Upper lobe of right lung (tissue), 1 donor: ENCODE measurements at regions not wholly inside any gene's neighbourhood (a gene's known extent, or its start where the extent isn't known, plus 50 kb on each side); places are given as distances from the start of the nearest gene placed in this dataset.

Source experiments
- ATAC-seq: fragments of 200-7000 bp; cut with Tn5 transposase; one replicate; pipeline ENCODE4 v1.9.1; 2020; ENCODE audit warnings: mild to moderate bottlenecking, moderate library complexity
- DNase-seq: peaks from one replicate; pipeline ENCODE4 v3.0.0-alpha.2; 2020
- H3K27ac ChIP-seq: fragments of 200-600 bp; one replicate; pipeline ENCODE4 v1.8.0; 2022
- H3K27me3 ChIP-seq: fragments of 200-600 bp; one replicate; pipeline ENCODE4 v1.8.0; 2022; ENCODE audit warnings: mild to moderate bottlenecking
- H3K36me3 ChIP-seq: fragments of 200-600 bp; one replicate; pipeline ENCODE4 v1.8.0; 2022
- H3K4me1 ChIP-seq: fragments of 200-600 bp; one replicate; pipeline ENCODE4 v1.8.0; 2022
- H3K4me3 ChIP-seq: fragments of 200-600 bp; one replicate; pipeline ENCODE4 v1.8.0; 2022; ENCODE audit warnings: mild to moderate bottlenecking
- H3K9me3 ChIP-seq: fragments of 200-600 bp; one replicate; pipeline ENCODE4 v1.8.0; 2022
- intact Hi-C: fragments of 100-400 bp; cut with DNase I; formaldehyde crosslinking; loops from one replicate; pipeline ENCODE4 v1.11.0; 2022
- TF ChIP-seq, protein P1 (sequence below): fragments of 200-600 bp; IDR thresholded peaks from one replicate; pipeline ENCODE4 v1.8.0; 2022; ENCODE audit warnings: antibody characterized with exemption
- donor health status: DM: no; HTN: yes; CAD: no; lungs with severe emphysema.

DNA sequence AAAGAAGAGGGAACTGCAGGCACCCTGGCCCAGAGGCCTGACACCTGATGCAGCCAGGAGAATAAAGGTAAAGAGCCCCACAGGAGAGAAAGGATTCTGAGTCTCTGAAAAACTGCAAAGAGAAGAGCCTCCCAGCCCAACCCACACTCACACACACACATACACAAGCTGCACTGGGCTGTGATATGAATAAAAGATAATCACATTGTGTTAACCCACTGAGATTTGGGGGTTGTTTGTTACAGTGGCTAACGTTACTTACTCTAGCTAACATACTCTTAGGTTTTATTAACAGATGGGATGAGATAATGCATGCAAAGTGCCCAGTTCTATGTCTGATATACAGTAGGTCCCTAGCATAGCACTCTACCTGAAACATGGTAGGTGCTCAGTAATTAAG is 554.4 kb downstream of the CD83 start:
- H3K9me3 ChIP-seq: no peaks in the 10 kb centered on the region
- H3K4me1 ChIP-seq: no peaks in the 10 kb centered on the region
- H3K36me3 ChIP-seq: no peaks in the 10 kb centered on the region
- H3K4me3 ChIP-seq: no peak overlapping the region
- ATAC-seq (no peak), DNase-seq (no peak)
- no peaks in the 10 kb centered on the region for H3K27me3 ChIP-seq
- no peak overlapping the region for H3K27ac ChIP-seq
- intact Hi-C loops: no loop called here
- TF ChIP-seq, protein P1, sequence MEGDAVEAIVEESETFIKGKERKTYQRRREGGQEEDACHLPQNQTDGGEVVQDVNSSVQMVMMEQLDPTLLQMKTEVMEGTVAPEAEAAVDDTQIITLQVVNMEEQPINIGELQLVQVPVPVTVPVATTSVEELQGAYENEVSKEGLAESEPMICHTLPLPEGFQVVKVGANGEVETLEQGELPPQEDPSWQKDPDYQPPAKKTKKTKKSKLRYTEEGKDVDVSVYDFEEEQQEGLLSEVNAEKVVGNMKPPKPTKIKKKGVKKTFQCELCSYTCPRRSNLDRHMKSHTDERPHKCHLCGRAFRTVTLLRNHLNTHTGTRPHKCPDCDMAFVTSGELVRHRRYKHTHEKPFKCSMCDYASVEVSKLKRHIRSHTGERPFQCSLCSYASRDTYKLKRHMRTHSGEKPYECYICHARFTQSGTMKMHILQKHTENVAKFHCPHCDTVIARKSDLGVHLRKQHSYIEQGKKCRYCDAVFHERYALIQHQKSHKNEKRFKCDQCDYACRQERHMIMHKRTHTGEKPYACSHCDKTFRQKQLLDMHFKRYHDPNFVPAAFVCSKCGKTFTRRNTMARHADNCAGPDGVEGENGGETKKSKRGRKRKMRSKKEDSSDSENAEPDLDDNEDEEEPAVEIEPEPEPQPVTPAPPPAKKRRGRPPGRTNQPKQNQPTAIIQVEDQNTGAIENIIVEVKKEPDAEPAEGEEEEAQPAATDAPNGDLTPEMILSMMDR: no peak

GRCh38 chr6:14673201-14673600 is 555.6 kb downstream of the CD83 start:
- ATAC-seq: no peak
- intact Hi-C loops: no loop called here
- TF ChIP-seq, protein P1: no peak

GRCh38 chr6:14674458-14674857 is 556.9 kb downstream of the CD83 start:
- DNase-seq: no peak
- intact Hi-C loops: no loop called here

More at GRCh38 chr6:14673201-14673600, 555.6 kb downstream of the CD83 start:
- H3K4me1 ChIP-seq: no peaks in the 10 kb centered on the region
- no peaks in the 10 kb centered on the region for H3K9me3 ChIP-seq
- H3K27ac ChIP-seq: no peak overlapping the region
- DNase-seq: no peak
- H3K36me3 ChIP-seq: no peaks in the 10 kb centered on the region
- H3K27me3 ChIP-seq: no peaks in the 10 kb centered on the region
- no peak overlapping the region for H3K4me3 ChIP-seq

GRCh38 chr6:14674867-14675648 is 557.5 kb downstream of the CD83 start:
- TF ChIP-seq, protein P1: no peak
- H3K4me1 ChIP-seq: no peaks in the 10 kb centered on the region
- no peaks in the 10 kb centered on the region for H3K36me3 ChIP-seq
- no peaks in the 10 kb centered on the region for H3K9me3 ChIP-seq
- ATAC-seq (no peak), DNase-seq (no peak)
- no peak overlapping the region for H3K4me3 ChIP-seq
- H3K27ac ChIP-seq: no peak overlapping the region
- no peaks in the 10 kb centered on the region for H3K27me3 ChIP-seq
- intact Hi-C loops: no loop called here

More at GRCh38 chr6:14674458-14674857, 556.9 kb downstream of the CD83 start:
- Histone ChIP-seq H3K27me3 (no peaks in the 10 kb centered on the region), H3K27ac (no peak overlapping the region), H3K9me3 (no peaks in the 10 kb centered on the region), H3K36me3 (no peaks in the 10 kb centered on the region), H3K4me1 (no peaks in the 10 kb centered on the region), H3K4me3 (no peak overlapping the region)
- no peak for ATAC-seq
- TF ChIP-seq, protein P1: no peak

- no peaks in the 10 kb centered on the region for H3K9me3 ChIP-seq
- no peaks in the 10 kb centered on the region for H3K36me3 ChIP-seq
- DNase-seq (no peak), ATAC-seq (no peak)
- no peaks in the 10 kb centered on the region for H3K27me3 ChIP-seq
- TF ChIP-seq, protein P1: no peak
- no peak overlapping the region for H3K27ac ChIP-seq
- H3K4me1 ChIP-seq: no peaks in the 10 kb centered on the region
- intact Hi-C loops: no loop called here
- no peak overlapping the region for H3K4me3 ChIP-seq
Measured at GRCh38 chr6:14676064-14676463, 558.5 kb downstream of the CD83 start.
